Retinal pigment epithelial cell (primary cell): ENCODE measurements at regions not wholly inside any gene's neighbourhood (a gene's known extent, or its start where the extent isn't known, plus 50 kb on each side); places are given as distances from the start of the nearest gene placed in this dataset.

Experiments
- DNase-seq: peaks from one replicate; pipeline ENCODE4 v3.0.0-alpha.2; 2010; ENCODE audit warnings: low read depth
- H3K4me3 ChIP-seq: 2 replicates; pipeline ENCODE4 v1.5.1; 2011; ENCODE audit warnings: mild to moderate bottlenecking, low read length, control low read depth, moderate library complexity
- TF ChIP-seq, protein P1 (sequence below): conservative IDR thresholded peaks from 2 replicates; pipeline ENCODE4 v1.5.1; 2011; ENCODE audit warnings: low read depth, low read length, control low read depth, inconsistent platforms

DNA sequence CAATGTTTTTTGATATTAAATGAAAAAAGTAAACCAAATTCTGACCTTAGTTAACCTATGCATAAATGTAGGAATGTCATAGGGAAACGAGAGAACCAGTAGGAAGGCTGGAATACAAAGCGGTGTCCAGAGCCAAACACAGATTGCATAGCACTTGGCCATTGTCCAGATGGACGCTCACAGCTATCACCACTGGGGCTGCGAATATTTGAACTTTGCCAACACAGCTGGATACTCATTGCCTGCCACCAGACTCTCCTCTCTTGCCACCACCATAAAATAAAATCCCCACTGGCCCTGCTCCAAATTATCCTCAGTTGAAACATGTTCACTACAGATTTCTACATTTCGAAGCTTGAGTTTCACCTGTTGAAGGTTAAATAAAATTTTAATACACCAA is 159.3 kb upstream of the GULP1 start:
- H3K4me3 ChIP-seq, result no peak overlapping the region
- TF ChIP-seq, protein P1, sequence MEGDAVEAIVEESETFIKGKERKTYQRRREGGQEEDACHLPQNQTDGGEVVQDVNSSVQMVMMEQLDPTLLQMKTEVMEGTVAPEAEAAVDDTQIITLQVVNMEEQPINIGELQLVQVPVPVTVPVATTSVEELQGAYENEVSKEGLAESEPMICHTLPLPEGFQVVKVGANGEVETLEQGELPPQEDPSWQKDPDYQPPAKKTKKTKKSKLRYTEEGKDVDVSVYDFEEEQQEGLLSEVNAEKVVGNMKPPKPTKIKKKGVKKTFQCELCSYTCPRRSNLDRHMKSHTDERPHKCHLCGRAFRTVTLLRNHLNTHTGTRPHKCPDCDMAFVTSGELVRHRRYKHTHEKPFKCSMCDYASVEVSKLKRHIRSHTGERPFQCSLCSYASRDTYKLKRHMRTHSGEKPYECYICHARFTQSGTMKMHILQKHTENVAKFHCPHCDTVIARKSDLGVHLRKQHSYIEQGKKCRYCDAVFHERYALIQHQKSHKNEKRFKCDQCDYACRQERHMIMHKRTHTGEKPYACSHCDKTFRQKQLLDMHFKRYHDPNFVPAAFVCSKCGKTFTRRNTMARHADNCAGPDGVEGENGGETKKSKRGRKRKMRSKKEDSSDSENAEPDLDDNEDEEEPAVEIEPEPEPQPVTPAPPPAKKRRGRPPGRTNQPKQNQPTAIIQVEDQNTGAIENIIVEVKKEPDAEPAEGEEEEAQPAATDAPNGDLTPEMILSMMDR, result no peak
- no peak for DNase-seq

DNA sequence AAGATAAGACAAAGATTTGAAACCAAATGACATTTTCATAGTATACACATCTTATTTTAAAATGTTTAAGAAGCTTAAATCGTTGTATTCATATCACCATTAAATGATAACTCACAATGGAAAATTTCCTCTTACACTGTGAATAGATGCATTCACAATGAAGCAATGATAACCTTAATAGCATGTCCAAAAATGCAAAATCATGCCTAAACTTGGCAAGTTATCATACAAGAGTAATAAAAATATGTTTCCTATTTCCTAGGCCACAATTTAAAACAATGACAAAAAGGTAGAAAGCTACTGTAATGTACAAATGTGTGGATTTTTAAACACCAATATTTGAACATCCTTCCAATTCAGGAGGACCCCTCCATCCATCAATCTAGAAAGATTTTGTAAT is 157.4 kb upstream of the GULP1 start:
- TF ChIP-seq, protein P1, result no peak
- H3K4me3 ChIP-seq, result no peak overlapping the region
- no peak for DNase-seq

DNA sequence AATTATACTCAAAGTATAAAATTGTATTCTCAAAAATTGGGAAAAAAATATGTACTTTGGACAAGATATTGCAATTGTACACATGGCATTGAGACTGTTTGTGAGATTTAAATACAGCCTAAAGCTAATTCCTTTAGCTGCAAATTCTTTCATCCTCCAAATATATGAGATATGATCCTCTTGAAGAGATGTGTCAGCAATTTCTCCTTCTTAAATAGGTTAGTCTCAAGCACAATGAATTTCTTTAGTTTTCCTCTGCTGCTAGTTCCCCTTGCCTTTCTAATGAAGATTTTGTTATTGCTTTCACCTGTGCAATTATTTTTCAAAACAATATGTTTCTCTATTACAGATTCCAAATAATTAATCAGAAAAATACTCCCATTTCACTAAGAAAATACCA is 153.4 kb upstream of the GULP1 start:
- H3K4me3 ChIP-seq, result no peak overlapping the region
- DNase-seq, result no peak
- TF ChIP-seq, protein P1, result no peak

DNA sequence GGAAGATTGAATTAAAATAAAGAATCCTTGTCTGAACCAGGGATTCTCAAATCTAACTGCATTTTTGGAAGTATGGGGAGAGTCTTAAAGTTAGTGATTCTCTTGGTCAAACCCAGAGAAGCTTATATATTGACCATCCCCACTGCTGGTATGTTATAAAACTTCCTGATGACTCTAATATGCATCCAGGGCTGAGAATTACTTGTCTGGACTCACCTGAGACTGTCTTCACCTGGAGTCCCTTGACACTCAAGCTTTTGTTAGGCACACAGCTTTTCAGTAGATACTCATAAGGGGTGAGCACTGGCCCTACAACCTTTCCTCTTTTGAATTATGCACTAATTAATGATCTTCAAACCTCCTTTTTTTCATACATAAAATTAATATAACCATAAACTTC is 149.6 kb upstream of the GULP1 start:
- TF ChIP-seq, protein P1, result no peak
- no peak overlapping the region for H3K4me3 ChIP-seq
- no peak for DNase-seq

DNA sequence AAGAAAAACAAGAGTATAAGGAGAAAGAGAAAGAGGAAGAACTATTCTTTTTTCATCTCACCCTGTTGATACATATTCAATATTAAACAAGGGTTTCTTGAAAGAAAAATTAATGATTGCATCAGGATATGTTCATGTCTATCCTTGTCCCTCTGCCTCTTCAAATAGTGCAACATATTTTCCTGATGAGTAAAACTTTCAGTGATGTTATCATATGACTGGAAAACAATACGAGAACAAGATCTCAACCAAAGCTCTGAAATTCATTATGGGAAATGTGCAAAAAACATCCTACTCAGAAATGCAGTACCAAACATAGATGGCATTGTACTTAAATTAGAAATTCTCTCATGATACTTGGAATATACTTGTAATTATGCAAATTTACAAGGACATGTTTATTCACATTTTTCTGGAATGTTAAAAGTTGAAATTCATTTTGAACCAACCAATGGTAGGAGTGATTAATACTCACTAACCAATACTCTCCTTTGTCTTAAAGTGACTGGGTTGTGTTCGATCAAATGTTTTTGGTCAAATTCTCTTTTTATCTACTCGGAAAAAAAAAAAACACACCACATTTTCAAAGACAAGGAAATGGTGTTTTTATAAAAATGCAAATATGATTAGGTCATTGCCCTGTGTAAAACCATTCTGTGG is 148.9 kb upstream of the GULP1 start:
- TF ChIP-seq, protein P1, result no peak
- no peak overlapping the region for H3K4me3 ChIP-seq
- no peak for DNase-seq

DNA sequence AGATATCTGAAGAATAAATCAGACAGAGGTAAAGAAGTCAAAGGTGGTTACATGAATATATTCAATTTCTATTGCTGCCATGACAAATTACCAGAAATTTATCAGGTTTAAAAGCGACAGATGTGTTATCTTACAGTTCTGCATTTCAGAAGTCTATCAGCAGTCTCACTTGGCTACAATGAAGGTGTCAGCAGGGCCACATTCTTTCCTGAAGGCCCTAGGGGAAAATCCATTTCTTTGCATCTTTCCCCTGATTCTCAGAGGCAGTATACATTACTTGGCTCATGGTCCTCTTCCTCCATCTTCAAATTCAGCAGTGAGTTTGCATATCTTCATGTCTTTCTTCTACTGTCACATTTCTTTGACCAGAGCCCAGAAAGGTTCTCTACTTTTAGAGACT is 145.8 kb upstream of the GULP1 start:
- DNase-seq, result no peak
- no peak overlapping the region for H3K4me3 ChIP-seq

DNA sequence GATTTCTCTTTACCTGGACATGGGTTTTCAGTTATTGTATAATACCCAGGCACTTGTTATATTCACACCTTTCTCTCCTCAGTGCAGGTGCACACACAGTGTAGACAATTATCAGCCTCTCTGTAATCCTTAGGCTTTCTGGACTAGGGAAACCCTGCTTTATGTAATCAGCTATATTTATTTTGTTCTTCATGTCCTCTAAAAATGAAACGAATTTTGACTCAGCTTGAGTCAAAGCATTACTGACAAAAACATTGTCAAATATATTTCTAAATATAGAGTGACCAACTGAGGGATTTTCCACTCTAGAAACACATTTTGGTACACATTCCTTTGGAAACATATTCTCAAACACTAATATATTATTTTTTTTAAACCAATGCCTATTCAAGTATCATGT is 144.8 kb upstream of the GULP1 start:
- H3K4me3 ChIP-seq, result no peak overlapping the region
- no peak for DNase-seq
- TF ChIP-seq, protein P1, result no peak

More for the DNA sequence above, 145.8 kb upstream of the GULP1 start:
- TF ChIP-seq, protein P1, result no peak
